ENCODE measurements at regions not wholly inside any gene's neighbourhood (a gene's known extent, or its start where the extent isn't known, plus 50 kb on each side); places are given as distances from the start of the nearest gene placed in this dataset.

DNA sequence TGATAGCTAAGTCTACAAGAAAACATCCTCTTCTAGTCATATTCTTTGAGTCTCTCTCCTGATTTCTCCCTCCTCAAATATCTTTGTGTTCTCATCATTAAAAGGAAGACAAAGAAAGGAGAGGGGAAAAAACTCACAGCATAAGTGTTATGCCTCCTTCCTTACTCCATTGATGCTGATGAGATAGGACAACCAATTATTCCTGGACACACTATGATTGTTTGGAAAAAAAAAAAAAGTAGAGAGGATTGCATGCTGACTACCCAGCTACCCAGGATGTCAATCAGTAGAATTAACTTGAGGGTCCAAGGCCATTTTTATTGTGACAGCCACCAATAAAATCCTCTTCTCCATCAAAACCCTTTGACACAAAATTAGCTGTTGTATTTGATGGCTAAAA lies 299.1 kb upstream of the CDH8 start:
- Histone ChIP-seq H4K91ac (ENCODE audit: insufficient read length, low read depth, low read length) (no peak overlapping the region), H3K23me2 (ENCODE audit: insufficient read length, low read depth, low read length, poor library complexity, severe bottlenecking) (no peaks in the 10 kb centered on the region)

More for the DNA sequence above, 299.1 kb upstream of the CDH8 start:
- H3K79me1 ChIP-seq (ENCODE audit: insufficient read depth, low read depth, low read length, poor library complexity, severe bottlenecking) = no peaks in the 10 kb centered on the region
- no peak for DNase-seq
- H4K8ac ChIP-seq (replicated peaks; ENCODE audit: insufficient read length, low read depth, low read length) = no peak overlapping the region
- H2BK20ac ChIP-seq (ENCODE audit: low read depth, low read length, poor library complexity, severe bottlenecking) = no peak overlapping the region
- no peak overlapping the region for H3K23ac ChIP-seq (ENCODE audit: insufficient read length, low read depth, low read length)
- no peak overlapping the region for H3K14ac ChIP-seq (ENCODE audit: insufficient read depth, low read length)
- Mint-ChIP-seq H3K4me3 (no peak overlapping the region), H3K9me3 (no peaks in the 10 kb centered on the region), H3K36me3 (ENCODE audit: insufficient read depth in 1 of 3, low read depth in 3 of 3) (no peaks in the 10 kb centered on the region), H3K27ac (no peak overlapping the region), H3K4me1 (no peaks in the 10 kb centered on the region), H3K27me3 (ENCODE audit: low read depth) (no peaks in the 10 kb centered on the region)
- H3K56ac ChIP-seq (ENCODE audit: insufficient read length, low read depth, low read length) = no peak overlapping the region
- no peak overlapping the region for H3T11ph ChIP-seq (ENCODE audit: low read length)
- H3K27ac ChIP-seq (ENCODE audit: insufficient read length, low read depth, low read length) = no peak overlapping the region
- H4K20me1 ChIP-seq (ENCODE audit: control insufficient read depth, insufficient read depth, insufficient read length) = no peaks in the 10 kb centered on the region
- no peak overlapping the region for H3K18ac ChIP-seq (ENCODE audit: insufficient read length, low read depth, low read length)
- no peak overlapping the region for H2BK5ac ChIP-seq (ENCODE audit: insufficient read length, low read length)
- H2BK12ac ChIP-seq (ENCODE audit: insufficient read length, low read depth, low read length) = no peak overlapping the region
- H3K27me3 ChIP-seq (ENCODE audit: insufficient read depth, low read length) = no peaks in the 10 kb centered on the region
- no peaks in the 10 kb centered on the region for H3K79me2 ChIP-seq (ENCODE audit: insufficient read depth, low read length)
- H3K4me1 ChIP-seq (ENCODE audit: insufficient read depth, low read length) = no peaks in the 10 kb centered on the region
- no peak overlapping the region for H3K4me2 ChIP-seq (ENCODE audit: insufficient read depth, insufficient read length, low read length)
- no peak overlapping the region for H2BK120ac ChIP-seq (ENCODE audit: low read depth, low read length, poor library complexity, severe bottlenecking)
- no peak for TF ChIP-seq CTCF (conservative IDR thresholded peaks at IDR 0.05)
- H2AFZ ChIP-seq (ENCODE audit: low read length) = no peak overlapping the region
- H3K4ac ChIP-seq (ENCODE audit: low read depth, low read length) = no peak overlapping the region
- no peak overlapping the region for H3K9ac ChIP-seq (ENCODE audit: extremely low read depth, insufficient read length, low read length)
- no peaks in the 10 kb centered on the region for H3K9me3 ChIP-seq (ENCODE audit: control insufficient read depth, low read depth, low read length)
- no peak overlapping the region for H2AK5ac ChIP-seq (ENCODE audit: insufficient read length, low read length)
- no peak overlapping the region for H2BK15ac ChIP-seq (ENCODE audit: low read depth, low read length)
- H4K5ac ChIP-seq (ENCODE audit: insufficient read length, low read depth, low read length) = no peak overlapping the region

All from H9 (cell line).